ENCODE measurements at regions not wholly inside any gene's neighbourhood (a gene's known extent, or its start where the extent isn't known, plus 50 kb on each side); places are given as distances from the start of the nearest gene placed in this dataset.

- TF ChIP-seq ESRRA (CRISPR knock-in tag; IDR thresholded peaks at IDR 0.05; ENCODE audit: borderline replicate concordance) (no peak), STAT6 (CRISPR knock-in tag; conservative IDR thresholded peaks at IDR 0.05; ENCODE audit: low read depth) (no peak), CTCF (IDR thresholded peaks at IDR 0.05) (no peak), NFYB (CRISPR knock-in tag; conservative IDR thresholded peaks at IDR 0.05; ENCODE audit: low read depth) (no peak), PRRX2 (CRISPR knock-in tag; IDR thresholded peaks at IDR 0.05) (no peak), ATF1 (CRISPR knock-in tag; IDR thresholded peaks at IDR 0.05) (no peak), MAX (CRISPR knock-in tag; IDR thresholded peaks at IDR 0.05) (no peak)
Observed at GRCh38 chr2:6452702-6453481, 412.8 kb downstream of the CMPK2 start.

All from WTC11 (cell line).